ENCODE measurements at regions not wholly inside any gene's neighbourhood (a gene's known extent, or its start where the extent isn't known, plus 50 kb on each side); places are given as distances from the start of the nearest gene placed in this dataset.

GRCh38 chr3:73120710-73121109 lies 59.3 kb downstream of the EBLN2 start:
- no peak for DNase-seq (ENCODE audit: low spot score)
- H3K27ac ChIP-seq, result no peak overlapping the region
- CTCF ChIA-PET, result no interaction called here
- TF ChIP-seq CTCF (conservative IDR thresholded peaks at IDR 0.05; ENCODE audit: low read depth), result no peak
- POLR2A ChIA-PET (ENCODE audit: low non-redundant PET), result no interaction called here

- CTCF ChIA-PET, result interaction anchor here (0.6 kb wide), 1 partner anchor 231 kb away, joined by 5 read pairs; no protein-coding TSS in a partner anchor
- POLR2A ChIA-PET (ENCODE audit: low non-redundant PET), result no interaction called here
- TF ChIP-seq CTCF (conservative IDR thresholded peaks at IDR 0.05; ENCODE audit: low read depth), result no peak
- DNase-seq (ENCODE audit: low spot score), result no peak
- no peak overlapping the region for H3K27ac ChIP-seq
These were observed 60.3 kb downstream of the EBLN2 start for GRCh38 chr3:73121669-73122331.

- TF ChIP-seq CTCF (conservative IDR thresholded peaks at IDR 0.05; ENCODE audit: low read depth), result no peak
- DNase-seq (ENCODE audit: low spot score), result no peak
- CTCF ChIA-PET, result no interaction called here
- H3K27ac ChIP-seq, result no peak overlapping the region
- POLR2A ChIA-PET (ENCODE audit: low non-redundant PET), result no interaction called here
These were observed 72.6 kb downstream of the EBLN2 start for GRCh38 chr3:73134034-73134433.

GRCh38 chr3:73136941-73137340 lies 75.5 kb downstream of the EBLN2 start:
- POLR2A ChIA-PET (ENCODE audit: low non-redundant PET), result no interaction called here
- no peak overlapping the region for H3K27ac ChIP-seq
- DNase-seq (ENCODE audit: low spot score), result no peak
- CTCF ChIA-PET, result no interaction called here
- no peak for TF ChIP-seq CTCF (conservative IDR thresholded peaks at IDR 0.05; ENCODE audit: low read depth)

- CTCF ChIA-PET, result no interaction called here
- POLR2A ChIA-PET (ENCODE audit: low non-redundant PET), result no interaction called here
- TF ChIP-seq CTCF (conservative IDR thresholded peaks at IDR 0.05; ENCODE audit: low read depth), result no peak
- DNase-seq (ENCODE audit: low spot score), result no peak
- no peak overlapping the region for H3K27ac ChIP-seq
These were observed 76.4 kb downstream of the EBLN2 start for GRCh38 chr3:73137736-73138403.

- TF ChIP-seq CTCF (conservative IDR thresholded peaks at IDR 0.05; ENCODE audit: low read depth), result no peak
- no peak overlapping the region for H3K27ac ChIP-seq
- no peak for DNase-seq (ENCODE audit: low spot score)
- ChIA-PET POLR2A (ENCODE audit: low non-redundant PET) (no interaction called here), CTCF (no interaction called here)
These were observed 79.4 kb downstream of the EBLN2 start for GRCh38 chr3:73140772-73141442.

All from RWPE1 (cell line).